ENCODE measurements at regions not wholly inside any gene's neighbourhood (a gene's known extent, or its start where the extent isn't known, plus 50 kb on each side); places are given as distances from the start of the nearest gene placed in this dataset.
"Not testable (repeated sequence)": the region's sequence is repeated elsewhere in the genome, so short reads cannot be mapped to it uniquely, and the experiment has no call there.

GRCh38 chr1:173383351-173383750 is 93.8 kb upstream of the PRDX6 start:
- Mint-ChIP-seq H3K36me3 (ENCODE audit: low read depth) (peaks cover 5% of the 10 kb centered on the region), H3K4me3 (no peak overlapping the region), H3K9me3 (peaks cover 2% of the 10 kb centered on the region), H3K4me1 (no peaks in the 10 kb centered on the region), H3K27ac (ENCODE audit: unreplicated experiment) (no peak overlapping the region), H3K27me3 (ENCODE audit: low read depth) (no peaks in the 10 kb centered on the region)
- no peak for DNase-seq (ENCODE audit: low read depth, low spot score)
- no peak for TF ChIP-seq CTCF (conservative IDR thresholded peaks at IDR 0.05)

GRCh38 chr1:173388352-173388751 is 88.8 kb upstream of the PRDX6 start:
- Mint-ChIP-seq H3K27me3 (ENCODE audit: low read depth) (no peaks in the 10 kb centered on the region), H3K4me3 (no peak overlapping the region)

GRCh38 chr1:173392895-173393658 is 84.1 kb upstream of the PRDX6 start:
- Mint-ChIP-seq H3K4me3 (no peak overlapping the region), H3K9me3 (no peaks in the 10 kb centered on the region), H3K4me1 (peaks cover 4% of the 10 kb centered on the region), H3K36me3 (ENCODE audit: low read depth) (no peaks in the 10 kb centered on the region), H3K27me3 (ENCODE audit: low read depth) (no peaks in the 10 kb centered on the region), H3K27ac (ENCODE audit: unreplicated experiment) (no peak overlapping the region)
- DNase-seq (ENCODE audit: low read depth, low spot score): no peak
- TF ChIP-seq CTCF (conservative IDR thresholded peaks at IDR 0.05): no peak

More at GRCh38 chr1:173388352-173388751, 88.8 kb upstream of the PRDX6 start:
- H3K27ac Mint-ChIP-seq (ENCODE audit: unreplicated experiment): no peak overlapping the region
- no peak for TF ChIP-seq CTCF (conservative IDR thresholded peaks at IDR 0.05)
- H3K4me1 Mint-ChIP-seq: no peaks in the 10 kb centered on the region
- no peak for DNase-seq (ENCODE audit: low read depth, low spot score)
- no peaks in the 10 kb centered on the region for H3K36me3 Mint-ChIP-seq (ENCODE audit: low read depth)
- H3K9me3 Mint-ChIP-seq: no peaks in the 10 kb centered on the region

GRCh38 chr1:173393659-173394000 is 83.5 kb upstream of the PRDX6 start:
- TF ChIP-seq CTCF (conservative IDR thresholded peaks at IDR 0.05): no peak
- Mint-ChIP-seq H3K4me1 (peaks cover 4% of the 10 kb centered on the region), H3K27me3 (ENCODE audit: low read depth) (no peaks in the 10 kb centered on the region), H3K27ac (ENCODE audit: unreplicated experiment) (no peak overlapping the region), H3K36me3 (ENCODE audit: low read depth) (no peaks in the 10 kb centered on the region), H3K4me3 (no peak overlapping the region), H3K9me3 (no peaks in the 10 kb centered on the region)
- DNase-seq (ENCODE audit: low read depth, low spot score): no peak

- not testable (repeated sequence) for H3K36me3 Mint-ChIP-seq (ENCODE audit: low read depth); H3K27me3 Mint-ChIP-seq (ENCODE audit: low read depth); H3K9me3 Mint-ChIP-seq; H3K4me3 Mint-ChIP-seq; DNase-seq (ENCODE audit: low read depth, low spot score); H3K27ac Mint-ChIP-seq (ENCODE audit: unreplicated experiment); H3K4me1 Mint-ChIP-seq
These were observed 82.3 kb upstream of the PRDX6 start for GRCh38 chr1:173394813-173395212.

- Mint-ChIP-seq H3K4me3 (no peak overlapping the region), H3K27me3 (ENCODE audit: low read depth) (no peaks in the 10 kb centered on the region), H3K27ac (ENCODE audit: unreplicated experiment) (no peak overlapping the region), H3K4me1 (peaks cover 10% of the 10 kb centered on the region), H3K36me3 (ENCODE audit: low read depth) (no peaks in the 10 kb centered on the region), H3K9me3 (no peaks in the 10 kb centered on the region)
- TF ChIP-seq CTCF (conservative IDR thresholded peaks at IDR 0.05): no peak
- no peak for DNase-seq (ENCODE audit: low read depth, low spot score)
These were observed 81.4 kb upstream of the PRDX6 start for GRCh38 chr1:173395762-173396161.
